ENCODE measurements at regions not wholly inside any gene's neighbourhood (a gene's known extent, or its start where the extent isn't known, plus 50 kb on each side); places are given as distances from the start of the nearest gene placed in this dataset.

DNA sequence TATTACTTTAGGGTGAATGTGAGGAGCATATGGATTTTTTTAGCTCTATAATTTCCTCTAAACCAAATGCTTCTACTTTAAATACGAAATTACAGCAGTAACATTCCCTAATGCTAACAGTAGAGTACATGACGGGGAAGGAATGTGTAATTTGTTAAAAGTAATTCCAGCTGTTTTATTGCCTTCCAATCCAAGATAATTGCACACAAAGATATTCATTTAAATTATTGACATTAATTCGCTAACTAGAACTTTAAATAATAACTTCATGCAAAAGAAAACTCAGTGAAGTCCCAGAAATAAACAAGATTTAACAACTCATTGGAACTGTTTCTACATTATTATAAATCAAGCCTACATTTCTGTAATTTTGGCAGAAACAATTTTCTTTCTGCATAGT lies 261.4 kb upstream of the CFAP20DC start:
- TF ChIP-seq, protein P1, sequence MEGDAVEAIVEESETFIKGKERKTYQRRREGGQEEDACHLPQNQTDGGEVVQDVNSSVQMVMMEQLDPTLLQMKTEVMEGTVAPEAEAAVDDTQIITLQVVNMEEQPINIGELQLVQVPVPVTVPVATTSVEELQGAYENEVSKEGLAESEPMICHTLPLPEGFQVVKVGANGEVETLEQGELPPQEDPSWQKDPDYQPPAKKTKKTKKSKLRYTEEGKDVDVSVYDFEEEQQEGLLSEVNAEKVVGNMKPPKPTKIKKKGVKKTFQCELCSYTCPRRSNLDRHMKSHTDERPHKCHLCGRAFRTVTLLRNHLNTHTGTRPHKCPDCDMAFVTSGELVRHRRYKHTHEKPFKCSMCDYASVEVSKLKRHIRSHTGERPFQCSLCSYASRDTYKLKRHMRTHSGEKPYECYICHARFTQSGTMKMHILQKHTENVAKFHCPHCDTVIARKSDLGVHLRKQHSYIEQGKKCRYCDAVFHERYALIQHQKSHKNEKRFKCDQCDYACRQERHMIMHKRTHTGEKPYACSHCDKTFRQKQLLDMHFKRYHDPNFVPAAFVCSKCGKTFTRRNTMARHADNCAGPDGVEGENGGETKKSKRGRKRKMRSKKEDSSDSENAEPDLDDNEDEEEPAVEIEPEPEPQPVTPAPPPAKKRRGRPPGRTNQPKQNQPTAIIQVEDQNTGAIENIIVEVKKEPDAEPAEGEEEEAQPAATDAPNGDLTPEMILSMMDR (IDR thresholded peaks at IDR 0.05) = no peak
- TF ChIP-seq POLR2A (IDR thresholded peaks at IDR 0.05) = no peak
- no peak for TF ChIP-seq POLR2AphosphoS5 (IDR thresholded peaks at IDR 0.05)
- TF ChIP-seq EP300 (IDR thresholded peaks at IDR 0.05) = no peak
